SU-DHL-6 (cell line): ENCODE measurements at regions not wholly inside any gene's neighbourhood (a gene's known extent, or its start where the extent isn't known, plus 50 kb on each side); places are given as distances from the start of the nearest gene placed in this dataset.

ENCODE experiments used
- H2AFZ ChIP-seq: fragments of 200-600 bp; sonication (generic); 2 replicates; pipeline ENCODE4 v1.6.1; 2014; ENCODE audit warnings: low read depth, mild to moderate bottlenecking, moderate library complexity, mixed read lengths, antibody characterized with exemption, low read length; ENCODE audit not compliant: severe bottlenecking
- H3F3A ChIP-seq: fragments of 200-600 bp; shearing (Covaris generic); 2 replicates; pipeline ENCODE4 v1.6.0; 2016; ENCODE audit warnings: antibody characterized with exemption, mild to moderate bottlenecking; ENCODE audit not compliant: insufficient read depth
- H3K27ac ChIP-seq: fragments of 200-600 bp; sonication (generic); 2 replicates; pipeline ENCODE4 v1.5.1; 2016; ENCODE audit warnings: low read depth, mild to moderate bottlenecking, low read length, moderate library complexity, mixed read lengths
- H3K27me3 ChIP-seq: fragments of 200-600 bp; sonication (generic), shearing (Covaris generic); 2 replicates; pipeline ENCODE4 v1.6.0; 2014; ENCODE audit warnings: mild to moderate bottlenecking, low read length
- H3K36me3 ChIP-seq: fragments of 200-600 bp; sonication (generic); 2 replicates; pipeline ENCODE4 v1.6.1; 2014; ENCODE audit warnings: mild to moderate bottlenecking, low read length, mixed read lengths
- H3K4me2 ChIP-seq: fragments of 300-600, 200-600 bp; shearing (Covaris generic), sonication (generic); 2 replicates; pipeline ENCODE4 v1.6.0; 2014; ENCODE audit warnings: low read length, low read depth, mild to moderate bottlenecking; ENCODE audit not compliant: poor library complexity, severe bottlenecking
- H3K4me3 ChIP-seq: fragments of 200-600 bp; sonication (generic); 2 replicates; pipeline ENCODE4 v1.5.1; 2014; ENCODE audit warnings: antibody characterized with exemption, low read length, mild to moderate bottlenecking, mixed read lengths; ENCODE audit not compliant: insufficient read depth, poor library complexity, severe bottlenecking
- H3K79me2 ChIP-seq: fragments of 200-600 bp; sonication (generic); 2 replicates; pipeline ENCODE4 v1.6.1; 2014; ENCODE audit warnings: mild to moderate bottlenecking, low read length, moderate library complexity; ENCODE audit not compliant: insufficient read depth
- H3K9ac ChIP-seq: fragments of 200-600 bp; sonication (generic); 2 replicates; pipeline ENCODE4 v1.7.0; 2014; ENCODE audit warnings: mild to moderate bottlenecking, low read length
- H3K9me2 ChIP-seq: fragments of 200-600 bp; sonication (generic); replicated peaks from 2 replicates; pipeline ENCODE4 v1.6.1; 2014; ENCODE audit warnings: low read length; ENCODE audit not compliant: insufficient read depth
- H3K9me3 ChIP-seq: fragments of 200-600 bp; sonication (generic); 2 replicates; pipeline ENCODE4 v1.6.1; 2014; ENCODE audit warnings: low read length, mixed read lengths; ENCODE audit not compliant: insufficient read depth
- H4K20me1 ChIP-seq: fragments of 200-600 bp; sonication (generic); 2 replicates; pipeline ENCODE4 v1.6.1; 2014; ENCODE audit warnings: low read depth, mild to moderate bottlenecking, antibody characterized with exemption, low read length, moderate library complexity, mixed read lengths
- EZH2phosphoT487 ChIP-seq: fragments of 200-600 bp; sonication (generic), shearing (Covaris generic); conservative IDR thresholded peaks from 2 replicates; pipeline ENCODE4 v1.6.1; 2018; ENCODE audit warnings: mild to moderate bottlenecking, antibody characterized with exemption, low read length, moderate library complexity, mixed read lengths
- TF ChIP-seq, protein P1 (sequence below): fragments of 200-600 bp; sonication (generic); IDR thresholded peaks from one replicate; pipeline ENCODE4 v1.5.1; 2017; ENCODE audit warnings: antibody characterized with exemption, mild to moderate bottlenecking, low read length, moderate library complexity; ENCODE audit not compliant: insufficient read depth, poor library complexity, severe bottlenecking

DNA sequence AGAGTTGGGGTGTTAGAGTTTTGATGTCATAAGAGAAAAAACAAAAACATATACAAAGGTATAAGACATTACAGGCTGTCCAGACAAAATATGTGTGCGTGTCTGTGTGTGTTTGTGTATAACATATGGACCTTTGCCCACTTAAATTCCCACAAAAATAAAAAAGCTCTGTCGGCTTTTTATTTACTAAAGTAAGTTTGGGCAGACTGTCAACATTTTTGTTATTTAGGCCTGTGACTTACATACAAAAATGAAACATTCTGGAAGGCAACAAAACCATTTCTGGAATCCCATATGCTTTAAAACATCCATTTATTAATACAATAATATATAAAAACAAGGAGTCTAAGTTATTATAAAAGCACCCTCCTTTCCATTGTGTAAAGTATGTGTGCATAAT lies 960.1 kb upstream of the FAT3 start:
- H3K9ac ChIP-seq: no peak overlapping the region
- H3K9me3 ChIP-seq: no peaks in the 10 kb centered on the region
- TF ChIP-seq, protein P1, sequence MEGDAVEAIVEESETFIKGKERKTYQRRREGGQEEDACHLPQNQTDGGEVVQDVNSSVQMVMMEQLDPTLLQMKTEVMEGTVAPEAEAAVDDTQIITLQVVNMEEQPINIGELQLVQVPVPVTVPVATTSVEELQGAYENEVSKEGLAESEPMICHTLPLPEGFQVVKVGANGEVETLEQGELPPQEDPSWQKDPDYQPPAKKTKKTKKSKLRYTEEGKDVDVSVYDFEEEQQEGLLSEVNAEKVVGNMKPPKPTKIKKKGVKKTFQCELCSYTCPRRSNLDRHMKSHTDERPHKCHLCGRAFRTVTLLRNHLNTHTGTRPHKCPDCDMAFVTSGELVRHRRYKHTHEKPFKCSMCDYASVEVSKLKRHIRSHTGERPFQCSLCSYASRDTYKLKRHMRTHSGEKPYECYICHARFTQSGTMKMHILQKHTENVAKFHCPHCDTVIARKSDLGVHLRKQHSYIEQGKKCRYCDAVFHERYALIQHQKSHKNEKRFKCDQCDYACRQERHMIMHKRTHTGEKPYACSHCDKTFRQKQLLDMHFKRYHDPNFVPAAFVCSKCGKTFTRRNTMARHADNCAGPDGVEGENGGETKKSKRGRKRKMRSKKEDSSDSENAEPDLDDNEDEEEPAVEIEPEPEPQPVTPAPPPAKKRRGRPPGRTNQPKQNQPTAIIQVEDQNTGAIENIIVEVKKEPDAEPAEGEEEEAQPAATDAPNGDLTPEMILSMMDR: no peak
- no peak for TF ChIP-seq EZH2phosphoT487
- no peak overlapping the region for H3K4me2 ChIP-seq
- H3K79me2 ChIP-seq: no peaks in the 10 kb centered on the region
- H3K27ac ChIP-seq: no peak overlapping the region
- H3K36me3 ChIP-seq: no peaks in the 10 kb centered on the region
- H2AFZ ChIP-seq: no peak overlapping the region
- no peaks in the 10 kb centered on the region for H3K27me3 ChIP-seq
- H4K20me1 ChIP-seq: no peaks in the 10 kb centered on the region
- no peaks in the 10 kb centered on the region for H3F3A ChIP-seq
- 0 out of 2 replicates have a peak, but pooled peaks cover 2% of the 10 kb centered on the region for H3K9me2 ChIP-seq
- no peak overlapping the region for H3K4me3 ChIP-seq

DNA sequence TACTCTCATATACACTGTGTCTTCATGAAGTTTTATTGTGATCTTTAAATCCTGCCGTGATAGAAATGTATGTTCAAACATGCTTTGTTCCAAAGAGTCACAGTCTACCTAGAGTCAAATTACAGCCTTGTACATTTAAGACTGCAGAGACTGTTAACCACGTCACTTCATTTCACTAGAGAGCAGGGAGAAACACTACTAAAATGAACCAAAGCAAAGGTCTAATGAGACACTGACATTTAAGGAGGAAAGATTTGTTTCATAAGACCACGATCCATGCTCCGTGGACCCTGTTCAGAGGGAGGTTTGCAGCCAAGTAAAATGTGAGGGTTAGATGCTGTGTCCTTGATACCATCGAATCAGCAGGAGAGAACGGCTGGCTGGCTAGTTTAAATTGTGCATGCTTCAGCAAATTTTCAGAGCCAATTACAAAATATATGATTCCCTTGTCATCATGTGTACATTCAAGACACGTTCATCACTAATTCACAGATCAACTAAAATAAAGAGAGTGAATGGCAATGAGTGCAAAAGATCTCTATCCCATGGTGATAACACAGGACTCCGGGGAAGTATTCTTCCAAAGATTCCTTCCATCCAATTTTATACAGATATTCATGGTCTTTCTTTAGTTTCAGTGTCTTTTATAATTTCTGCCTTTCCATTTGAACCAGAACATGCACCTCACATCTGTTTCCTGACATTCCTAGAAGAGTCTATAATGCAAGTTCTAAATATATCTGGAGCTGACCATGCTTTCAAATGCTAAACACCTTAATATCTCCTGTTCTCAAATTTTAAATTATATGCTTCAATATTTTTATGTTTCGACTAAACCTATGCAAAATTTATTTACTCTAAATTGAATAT lies 960.9 kb upstream of the FAT3 start:
- no peak overlapping the region for H2AFZ ChIP-seq
- no peaks in the 10 kb centered on the region for H3F3A ChIP-seq

DNA sequence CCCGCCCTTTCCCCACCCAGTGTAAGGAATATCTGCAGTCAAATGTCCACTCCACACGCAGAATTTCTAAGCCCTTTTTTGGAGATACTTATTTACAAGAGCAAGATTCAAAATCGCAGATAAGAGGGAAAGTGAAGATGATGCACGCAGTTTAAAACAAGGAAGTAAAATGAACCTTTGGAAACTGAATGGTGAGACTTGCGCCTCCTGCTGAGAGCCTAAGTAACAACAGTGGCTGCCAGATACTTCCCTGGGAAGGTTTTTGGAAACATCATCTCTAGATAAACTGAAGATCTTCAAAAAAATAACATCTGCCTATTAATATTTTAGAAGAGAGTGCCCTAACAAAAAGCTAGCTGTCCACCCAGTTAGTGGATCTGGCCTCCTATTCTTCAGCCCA lies 963.1 kb upstream of the FAT3 start:
- Histone ChIP-seq H3K9ac (no peak overlapping the region), H3K4me3 (no peak overlapping the region), H3K9me3 (no peaks in the 10 kb centered on the region), H3K79me2 (no peaks in the 10 kb centered on the region), H3K9me2 (0 out of 2 replicates have a peak, but pooled peaks cover 2% of the 10 kb centered on the region), H3K27me3 (no peaks in the 10 kb centered on the region), H3K4me2 (no peak overlapping the region), H3K27ac (no peak overlapping the region), H2AFZ (no peak overlapping the region), H4K20me1 (no peaks in the 10 kb centered on the region), H3K36me3 (no peaks in the 10 kb centered on the region), H3F3A (no peaks in the 10 kb centered on the region)
- TF ChIP-seq, protein P1: no peak
- TF ChIP-seq EZH2phosphoT487: no peak

More for the DNA sequence above, 960.9 kb upstream of the FAT3 start:
- Histone ChIP-seq H3K4me2 (no peak overlapping the region), H3K9ac (no peak overlapping the region), H3K9me2 (0 out of 2 replicates have a peak, but pooled peaks cover 2% of the 10 kb centered on the region), H3K27ac (no peak overlapping the region), H3K36me3 (no peaks in the 10 kb centered on the region), H3K4me3 (no peak overlapping the region), H3K27me3 (no peaks in the 10 kb centered on the region), H4K20me1 (no peaks in the 10 kb centered on the region), H3K9me3 (no peaks in the 10 kb centered on the region), H3K79me2 (no peaks in the 10 kb centered on the region)
- TF ChIP-seq, protein P1: no peak
- no peak for TF ChIP-seq EZH2phosphoT487
